ENCODE measurements at regions not wholly inside any gene's neighbourhood (a gene's known extent, or its start where the extent isn't known, plus 50 kb on each side); places are given as distances from the start of the nearest gene placed in this dataset.

GRCh38 chr10:3292636-3293035, 120.1 kb upstream of the PITRM1 start:
- no peak for TF ChIP-seq POLR2AphosphoS5 (IDR thresholded peaks at IDR 0.05; ENCODE audit: low read depth, low read length)
- TF ChIP-seq FOXP2 (optimal IDR thresholded peaks at IDR 0.05; ENCODE audit: borderline replicate concordance, extremely low read depth, extremely low read length, insufficient read depth): no peak
- no peak for TF ChIP-seq TAF1 (IDR thresholded peaks at IDR 0.05; ENCODE audit: borderline replicate concordance, insufficient read depth, low read length)
- no peak for TF ChIP-seq SIN3A (IDR thresholded peaks at IDR 0.05; ENCODE audit: borderline replicate concordance, insufficient read depth, low read length)
- TF ChIP-seq REST (IDR thresholded peaks at IDR 0.05; ENCODE audit: insufficient read depth in 1 of 2, low read depth in 2 of 2, low read length in 2 of 2): no peak

GRCh38 chr10:3290550-3290949, 118.0 kb upstream of the PITRM1 start:
- TF ChIP-seq POLR2AphosphoS5 (IDR thresholded peaks at IDR 0.05; ENCODE audit: low read depth, low read length) (no peak), REST (IDR thresholded peaks at IDR 0.05; ENCODE audit: insufficient read depth in 1 of 2, low read depth in 2 of 2, low read length in 2 of 2) (no peak), TAF1 (IDR thresholded peaks at IDR 0.05; ENCODE audit: borderline replicate concordance, insufficient read depth, low read length) (no peak)

GRCh38 chr10:3287572-3288445, 115.2 kb upstream of the PITRM1 start:
- TF ChIP-seq FOXP2 (optimal IDR thresholded peaks at IDR 0.05; ENCODE audit: borderline replicate concordance, extremely low read depth, extremely low read length, insufficient read depth): no peak
- TF ChIP-seq TAF1 (IDR thresholded peaks at IDR 0.05; ENCODE audit: borderline replicate concordance, insufficient read depth, low read length): no peak
- TF ChIP-seq POLR2AphosphoS5 (IDR thresholded peaks at IDR 0.05; ENCODE audit: low read depth, low read length): no peak
- TF ChIP-seq SIN3A (IDR thresholded peaks at IDR 0.05; ENCODE audit: borderline replicate concordance, insufficient read depth, low read length): no peak
- TF ChIP-seq REST (IDR thresholded peaks at IDR 0.05; ENCODE audit: insufficient read depth in 1 of 2, low read depth in 2 of 2, low read length in 2 of 2): no peak

- TF ChIP-seq TAF1 (IDR thresholded peaks at IDR 0.05; ENCODE audit: borderline replicate concordance, insufficient read depth, low read length) (no peak), POLR2AphosphoS5 (IDR thresholded peaks at IDR 0.05; ENCODE audit: low read depth, low read length) (no peak), REST (IDR thresholded peaks at IDR 0.05; ENCODE audit: insufficient read depth in 1 of 2, low read depth in 2 of 2, low read length in 2 of 2) (no peak), SIN3A (IDR thresholded peaks at IDR 0.05; ENCODE audit: borderline replicate concordance, insufficient read depth, low read length) (no peak), FOXP2 (optimal IDR thresholded peaks at IDR 0.05; ENCODE audit: borderline replicate concordance, extremely low read depth, extremely low read length, insufficient read depth) (no peak)
These were observed 110.1 kb upstream of the PITRM1 start for GRCh38 chr10:3282674-3283017.
